Duodenal mucosa (tissue), 2 donors: ENCODE measurements at regions not wholly inside any gene's neighbourhood (a gene's known extent, or its start where the extent isn't known, plus 50 kb on each side); places are given as distances from the start of the nearest gene placed in this dataset.
"Not testable (repeated sequence)": the region's sequence is repeated elsewhere in the genome, so short reads cannot be mapped to it uniquely, and the experiment has no call there.

ENCODE experiments used
- H3K27ac ChIP-seq: one replicate; pipeline ENCODE4 v1.7.0; 2013; ENCODE audit warnings: low read depth, low read length
- H3K27me3 ChIP-seq, 2 donors: one replicate each; pipeline ENCODE4 v1.7.0; 2013; ENCODE audit warnings: low read length in 2 of 2, control low read depth in 1 of 2; ENCODE audit not compliant: insufficient read depth in 2 of 2, control insufficient read depth in 1 of 2
- H3K36me3 ChIP-seq, 2 donors: one replicate each; pipeline ENCODE4 v1.7.0; 2013; ENCODE audit warnings: low read length in 2 of 2, control low read depth in 1 of 2; ENCODE audit not compliant: insufficient read depth in 2 of 2, control insufficient read depth in 1 of 2
- H3K4me1 ChIP-seq, 2 donors: one replicate each; pipeline ENCODE4 v1.7.0; 2013; ENCODE audit warnings: low read length in 2 of 2, control low read depth in 1 of 2; ENCODE audit not compliant: insufficient read depth in 2 of 2, control insufficient read depth in 1 of 2
- H3K4me3 ChIP-seq, 2 donors: one replicate each; pipeline ENCODE4 v1.7.0; 2013; ENCODE audit warnings: low read length in 2 of 2, low read depth in 1 of 2
- H3K9ac ChIP-seq, 2 donors: one replicate each; pipeline ENCODE4 v1.7.0; 2013; ENCODE audit warnings: low read length in 2 of 2, low read depth in 1 of 2
- H3K9me3 ChIP-seq, 2 donors: one replicate each; pipeline ENCODE4 v1.7.0; 2013; ENCODE audit warnings: low read length in 2 of 2, control low read depth in 1 of 2; ENCODE audit not compliant: control insufficient read depth in 1 of 2

GRCh38 chr4:151573474-151573873 is 164.5 kb downstream of the FHIP1A start:
- H3K9ac ChIP-seq: no peak overlapping the region
- no peaks in the 10 kb centered on the region for H3K9me3 ChIP-seq
- H3K36me3 ChIP-seq: no peaks in the 10 kb centered on the region
- peaks cover 6 to 31% of the 10 kb centered on the region in 2 donors for H3K4me1 ChIP-seq
- H3K4me3 ChIP-seq: no peak overlapping the region
- no peak overlapping the region for H3K27ac ChIP-seq
- no peaks in the 10 kb centered on the region for H3K27me3 ChIP-seq

DNA sequence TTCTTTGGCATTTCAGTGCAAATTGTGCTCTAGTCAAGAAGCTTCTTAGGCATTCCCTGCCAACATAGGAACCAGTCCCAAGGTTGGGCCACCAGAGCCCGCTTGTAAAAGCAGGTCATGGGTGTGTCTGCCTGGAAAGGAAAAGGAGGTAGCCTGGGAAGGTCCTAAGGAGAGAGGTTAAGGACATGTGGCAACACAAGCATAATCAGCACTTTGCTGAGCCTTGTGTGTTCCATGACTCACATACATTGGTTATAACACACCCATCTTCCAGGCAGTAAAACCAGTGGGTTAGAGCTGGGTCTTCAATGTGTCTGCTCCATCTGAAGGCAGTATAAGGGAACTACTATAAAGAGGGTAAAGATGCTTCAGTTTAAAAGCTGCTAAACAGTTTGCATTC is 165.0 kb downstream of the FHIP1A start:
- H3K4me3 ChIP-seq: no peak overlapping the region
- H3K36me3 ChIP-seq: no peaks in the 10 kb centered on the region
- H3K9ac ChIP-seq: no peak overlapping the region
- H3K9me3 ChIP-seq: no peaks in the 10 kb centered on the region
- H3K4me1 ChIP-seq: peaks cover 6 to 31% of the 10 kb centered on the region in 2 donors
- no peaks in the 10 kb centered on the region for H3K27me3 ChIP-seq
- H3K27ac ChIP-seq: no peak overlapping the region

DNA sequence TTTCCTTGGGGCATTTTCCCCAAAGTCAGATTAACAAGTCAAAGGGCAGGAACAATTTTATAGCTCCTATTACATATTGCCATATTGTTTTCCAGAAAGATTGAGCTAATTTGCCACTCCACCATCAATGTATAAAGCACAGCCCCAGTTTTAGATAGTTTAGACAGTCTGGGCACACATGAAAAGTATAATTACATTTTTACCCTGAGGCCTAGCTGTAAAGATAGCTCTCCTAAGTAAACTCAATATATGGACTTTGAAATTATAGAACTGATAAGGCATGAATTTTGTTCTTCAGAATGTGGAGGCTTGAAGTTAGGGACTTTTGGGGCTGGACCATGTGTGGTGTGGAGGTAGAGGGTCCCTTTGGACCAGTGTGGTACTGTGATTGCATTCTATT is 166.0 kb downstream of the FHIP1A start:
- no peaks in the 10 kb centered on the region for H3K36me3 ChIP-seq
- no peaks in the 10 kb centered on the region for H3K9me3 ChIP-seq
- no peak overlapping the region for H3K9ac ChIP-seq
- no peaks in the 10 kb centered on the region for H3K27me3 ChIP-seq
- peaks cover 6 to 31% of the 10 kb centered on the region in 2 donors for H3K4me1 ChIP-seq
- H3K27ac ChIP-seq: no peak overlapping the region
- no peak overlapping the region for H3K4me3 ChIP-seq

DNA sequence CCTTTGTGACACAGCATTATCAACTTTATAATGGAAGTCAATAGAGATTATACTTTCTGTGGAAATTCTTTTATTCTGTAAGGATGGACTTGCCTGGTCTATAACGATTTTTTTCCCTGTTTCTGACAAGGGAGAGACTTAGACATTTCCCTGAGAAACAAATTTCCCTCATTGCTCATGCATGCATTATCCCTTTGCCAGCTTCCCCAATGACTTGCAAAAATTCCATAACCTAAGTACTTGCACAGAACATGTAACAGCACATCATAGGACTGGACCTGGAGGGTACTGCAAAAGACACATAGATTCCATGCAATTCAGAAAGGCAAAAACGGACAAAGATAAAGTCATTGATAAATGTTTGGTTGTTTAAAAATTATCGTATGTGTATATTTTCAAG is 166.7 kb downstream of the FHIP1A start:
- no peaks in the 10 kb centered on the region for H3K9me3 ChIP-seq
- H3K9ac ChIP-seq: no peak overlapping the region
- no peaks in the 10 kb centered on the region for H3K36me3 ChIP-seq
- H3K27ac ChIP-seq: no peak overlapping the region
- no peaks in the 10 kb centered on the region for H3K27me3 ChIP-seq
- H3K4me3 ChIP-seq: no peak overlapping the region
- peaks cover 6 to 31% of the 10 kb centered on the region in 2 donors for H3K4me1 ChIP-seq

- Histone ChIP-seq H3K4me3 (no peak overlapping the region), H3K27me3 (no peaks in the 10 kb centered on the region), H3K4me1 (peaks cover 6 to 25% of the 10 kb centered on the region in 2 donors), H3K36me3 (no peaks in the 10 kb centered on the region), H3K9ac (no peak overlapping the region), H3K27ac (no peak overlapping the region), H3K9me3 (no peaks in the 10 kb centered on the region)
These were observed 167.7 kb downstream of the FHIP1A start for GRCh38 chr4:151576627-151577026.

GRCh38 chr4:151581570-151581969 is 172.6 kb downstream of the FHIP1A start:
- no peak overlapping the region for H3K4me3 ChIP-seq
- H3K9ac ChIP-seq: no peak overlapping the region
- no peaks in the 10 kb centered on the region for H3K27me3 ChIP-seq
- no peaks in the 10 kb centered on the region for H3K4me1 ChIP-seq
- H3K27ac ChIP-seq: no peak overlapping the region
- no peaks in the 10 kb centered on the region for H3K36me3 ChIP-seq
- H3K9me3 ChIP-seq: no peaks in the 10 kb centered on the region

DNA sequence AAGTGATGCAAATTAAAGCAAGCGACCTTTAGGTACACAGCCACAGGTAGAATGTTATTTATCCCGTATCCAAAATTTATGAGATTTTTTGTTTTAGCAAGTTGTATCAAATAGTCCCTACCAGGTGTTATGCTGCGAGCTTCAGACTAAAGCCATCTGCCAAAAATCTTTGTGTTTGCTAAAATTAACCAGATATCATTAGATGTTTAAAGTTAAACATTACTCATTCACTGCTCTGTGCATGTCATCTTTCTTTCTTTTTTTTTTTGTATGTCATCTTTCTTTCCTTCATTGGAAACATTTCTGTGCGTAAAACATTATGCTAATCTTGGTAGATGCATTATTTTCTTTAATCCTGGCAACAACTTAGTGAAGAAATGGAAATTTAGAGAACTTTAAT is 173.1 kb downstream of the FHIP1A start:
- Histone ChIP-seq H3K27me3 (no peaks in the 10 kb centered on the region), H3K4me1 (no peaks in the 10 kb centered on the region), H3K36me3 (no peaks in the 10 kb centered on the region), H3K9ac (no peak overlapping the region), H3K27ac (no peak overlapping the region), H3K9me3 (no peaks in the 10 kb centered on the region), H3K4me3 (no peak overlapping the region)

DNA sequence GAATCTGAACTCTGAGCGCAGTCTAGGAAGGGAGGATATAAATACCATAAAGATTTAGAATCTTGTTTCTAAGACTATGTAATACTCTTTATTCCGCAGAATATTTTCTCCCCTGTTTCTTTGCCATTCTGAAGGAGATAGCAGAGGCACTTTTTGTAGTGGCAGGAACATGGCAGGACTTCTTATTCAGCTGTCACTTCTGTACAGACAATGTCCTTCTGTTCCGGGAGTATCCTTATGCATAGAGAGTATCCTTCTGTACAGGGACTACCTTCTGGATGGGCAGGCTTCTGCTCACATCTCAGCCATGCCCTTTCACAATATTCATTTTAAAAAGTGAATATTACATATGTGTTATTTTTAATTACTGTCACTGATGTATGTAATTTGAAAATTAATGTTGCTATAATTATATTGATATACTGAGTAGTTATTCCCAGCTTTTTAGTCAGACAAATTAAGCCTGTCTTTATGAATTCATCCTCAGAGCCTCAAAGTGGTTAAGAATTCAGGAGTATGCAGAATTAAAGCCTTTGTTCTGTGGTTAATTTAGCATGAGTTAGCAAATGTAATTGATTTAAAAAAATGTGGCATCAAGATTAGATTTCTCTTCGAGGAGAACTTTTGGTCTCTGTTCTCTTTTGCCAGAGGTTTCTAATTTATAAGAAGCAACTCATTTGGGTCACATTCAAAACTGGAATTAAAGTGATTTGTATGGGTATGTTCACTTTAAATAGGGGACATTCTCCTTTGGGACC is 174.4 kb downstream of the FHIP1A start:
- H3K9me3 ChIP-seq: no peaks in the 10 kb centered on the region
- no peaks in the 10 kb centered on the region for H3K27me3 ChIP-seq
- no peaks in the 10 kb centered on the region for H3K4me1 ChIP-seq
- no peak overlapping the region for H3K9ac ChIP-seq
- H3K36me3 ChIP-seq: no peaks in the 10 kb centered on the region
- H3K4me3 ChIP-seq: no peak overlapping the region
- H3K27ac ChIP-seq: no peak overlapping the region

DNA sequence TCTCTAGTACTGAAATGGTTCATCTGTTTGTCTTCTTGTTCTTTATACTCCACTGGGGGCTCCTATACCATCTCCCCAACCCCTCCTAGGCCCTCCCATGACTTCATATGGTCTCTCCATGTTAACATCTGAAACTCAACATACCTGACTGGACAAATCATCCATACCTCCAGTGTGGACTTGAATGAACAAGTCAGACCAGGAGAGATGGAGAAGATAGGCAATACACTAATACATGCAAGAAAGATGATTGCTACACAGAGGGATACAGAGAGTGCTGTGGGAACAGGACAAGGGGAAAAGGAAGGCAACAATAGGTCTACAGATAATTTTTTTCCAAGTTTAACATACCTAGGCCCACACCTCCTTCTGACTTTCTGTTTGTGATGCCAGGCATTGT is 175.1 kb downstream of the FHIP1A start:
- Histone ChIP-seq H3K4me3 (no peak overlapping the region), H3K36me3 (peaks cover 0 to 4% of the 10 kb centered on the region in 2 donors), H3K9ac (no peak overlapping the region), H3K4me1 (no peaks in the 10 kb centered on the region), H3K27ac (no peak overlapping the region), H3K27me3 (no peaks in the 10 kb centered on the region), H3K9me3 (no peaks in the 10 kb centered on the region)

- H3K36me3 ChIP-seq, H3K27ac ChIP-seq, H3K27me3 ChIP-seq, H3K4me3 ChIP-seq, H3K4me1 ChIP-seq, H3K9ac ChIP-seq, H3K9me3 ChIP-seq: not testable (repeated sequence)
These were observed 165.2 kb downstream of the GATB start for GRCh38 chr4:151595629-151596028.

DNA sequence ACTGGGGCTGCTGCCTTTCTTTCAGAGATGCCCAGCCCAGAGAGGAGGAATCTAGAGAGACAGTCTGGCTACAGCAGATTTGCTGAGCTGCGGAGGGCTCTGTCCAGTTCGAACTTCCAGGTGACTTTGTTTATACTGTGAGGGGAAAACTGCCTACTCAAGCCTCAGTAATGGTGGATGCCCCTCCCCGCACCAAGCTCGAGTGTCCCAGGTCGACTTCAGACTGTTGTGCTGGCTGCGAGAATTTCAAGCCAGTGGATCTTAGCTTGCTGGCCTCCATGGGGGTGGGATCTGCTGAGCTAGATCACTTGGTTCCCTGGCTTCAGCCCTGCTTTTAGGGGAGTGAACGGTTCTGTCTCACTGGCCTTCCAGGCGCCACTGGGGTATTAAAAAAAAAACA is 163.1 kb downstream of the GATB start:
- H3K36me3 ChIP-seq, H3K4me3 ChIP-seq, H3K9me3 ChIP-seq, H3K4me1 ChIP-seq, H3K9ac ChIP-seq, H3K27ac ChIP-seq, H3K27me3 ChIP-seq: not testable (repeated sequence)
